DMS 273 treated with DMSO at 0.1 percent for 48 hours (cell line): ENCODE measurements at regions not wholly inside any gene's neighbourhood (a gene's known extent, or its start where the extent isn't known, plus 50 kb on each side); places are given as distances from the start of the nearest gene placed in this dataset.

Source experiments
- DNase-seq: peaks from one replicate; lab custom pipeline; 2025; lab: John Stamatoyannopoulos, UW

DNA sequence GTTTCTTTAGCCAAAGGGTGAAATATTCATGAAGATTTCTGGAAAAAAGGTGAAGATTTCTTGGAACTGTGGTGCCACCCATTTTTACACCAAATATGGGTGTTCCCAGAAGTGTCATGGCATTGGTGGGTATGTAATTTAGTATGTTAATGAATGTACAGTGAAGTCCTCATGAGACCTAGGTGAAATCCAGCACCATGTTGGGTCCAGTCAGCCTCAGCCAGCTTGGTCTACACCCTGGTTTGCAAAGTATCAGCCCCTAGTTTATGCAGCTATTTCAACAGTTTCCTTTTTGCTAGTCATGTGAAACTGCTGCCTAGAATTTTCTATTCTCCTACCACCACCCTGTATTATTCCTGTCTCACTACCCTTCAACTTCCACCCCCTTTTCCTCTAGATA lies 63.1 kb upstream of the CXADR start:
- DNase-seq, result no peak

DNA sequence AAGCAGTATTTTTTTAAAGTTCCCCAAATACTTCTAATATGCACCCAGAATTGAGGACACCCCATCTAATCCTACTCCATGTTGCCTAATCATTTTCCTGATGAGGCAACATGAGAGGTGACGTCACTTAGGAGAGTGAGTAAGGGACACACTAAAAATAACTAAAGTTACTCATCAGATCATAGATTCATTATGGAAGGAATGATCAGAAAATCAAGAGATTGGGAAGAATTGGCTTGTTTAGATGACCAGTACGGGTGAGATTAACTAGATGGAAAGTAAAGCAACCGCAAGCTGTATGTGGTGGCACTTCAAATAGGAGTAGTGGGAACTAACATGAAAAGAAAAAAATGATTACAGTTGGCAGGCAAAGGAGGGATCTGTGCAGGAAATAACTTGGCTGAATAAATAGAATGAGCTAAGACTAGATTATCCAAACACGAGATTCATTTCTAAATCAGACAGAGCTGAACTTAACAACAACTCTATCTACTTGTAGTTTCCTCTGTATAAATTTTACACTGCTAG lies 61.4 kb upstream of the CXADR start:
- DNase-seq, result no peak

DNA sequence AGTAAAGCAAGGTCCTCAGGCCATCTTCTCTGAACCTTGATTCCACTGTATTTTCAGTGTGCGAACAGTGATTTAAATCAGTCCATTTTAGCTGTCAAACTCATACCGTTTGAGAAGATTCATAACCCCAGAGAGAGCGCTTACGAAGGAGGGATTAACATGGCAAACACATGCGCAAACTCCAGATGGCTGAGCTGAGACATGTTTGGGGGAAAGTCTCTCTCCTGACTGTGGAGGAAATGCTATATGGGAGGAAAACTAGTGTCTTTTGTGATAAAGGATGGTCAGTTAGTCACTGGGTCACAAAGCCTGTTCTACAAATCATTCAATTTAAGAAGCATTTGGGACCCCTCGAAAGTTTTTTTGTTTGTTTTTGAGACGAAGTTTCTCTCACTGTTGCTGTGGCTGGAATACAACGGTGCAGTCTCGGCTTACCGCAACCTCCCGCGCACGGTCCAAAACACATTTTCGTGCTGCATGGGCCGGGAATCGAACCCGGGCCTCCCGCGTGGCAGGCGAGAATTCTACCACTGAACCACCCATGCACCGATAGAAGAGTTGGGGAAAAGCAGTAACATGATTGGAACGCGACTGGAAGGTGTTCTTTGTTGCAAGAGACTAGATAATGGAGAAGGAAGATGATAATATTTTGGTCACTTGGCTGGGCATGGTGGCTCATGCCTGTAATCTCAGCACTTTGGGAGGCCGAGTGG lies 58.4 kb upstream of the CXADR start:
- peak; percentile 91 for DNase-seq

DNA sequence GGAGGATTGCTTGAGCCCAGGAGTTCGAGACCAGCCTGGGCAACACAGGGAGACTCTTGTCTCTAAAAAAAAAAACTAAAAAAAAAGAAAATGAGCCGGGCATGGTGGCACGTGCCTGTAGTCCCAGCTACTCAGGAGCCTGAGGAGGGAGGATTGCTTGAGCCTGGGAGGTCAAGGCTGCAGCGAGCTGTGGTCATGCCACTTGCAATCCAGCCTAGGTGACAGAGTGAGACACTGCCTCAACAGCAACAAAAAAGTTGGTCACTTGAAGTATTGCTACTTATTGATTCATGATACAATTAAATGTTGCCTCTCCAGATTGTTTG lies 57.9 kb upstream of the CXADR start:
- no peak for DNase-seq

DNA sequence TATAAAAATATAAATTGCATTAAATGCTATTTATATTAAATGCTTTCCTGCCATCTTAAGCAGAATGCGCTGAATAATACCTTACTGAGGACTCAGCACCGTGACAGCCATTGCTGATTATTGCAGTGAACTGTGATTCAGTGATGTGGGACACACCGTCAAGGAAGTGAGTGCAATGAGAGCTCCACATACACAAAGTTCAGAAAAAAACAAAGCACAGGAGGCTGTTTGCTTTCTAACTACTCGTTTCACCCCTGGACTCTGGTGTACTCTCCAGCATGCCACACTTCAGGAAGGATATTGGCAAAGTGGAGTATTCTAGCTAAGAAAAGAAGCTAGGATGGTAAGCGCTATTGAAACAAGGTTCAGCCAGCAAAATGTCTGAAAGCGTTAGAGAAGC lies 57.4 kb upstream of the CXADR start:
- DNase-seq, result no peak

DNA sequence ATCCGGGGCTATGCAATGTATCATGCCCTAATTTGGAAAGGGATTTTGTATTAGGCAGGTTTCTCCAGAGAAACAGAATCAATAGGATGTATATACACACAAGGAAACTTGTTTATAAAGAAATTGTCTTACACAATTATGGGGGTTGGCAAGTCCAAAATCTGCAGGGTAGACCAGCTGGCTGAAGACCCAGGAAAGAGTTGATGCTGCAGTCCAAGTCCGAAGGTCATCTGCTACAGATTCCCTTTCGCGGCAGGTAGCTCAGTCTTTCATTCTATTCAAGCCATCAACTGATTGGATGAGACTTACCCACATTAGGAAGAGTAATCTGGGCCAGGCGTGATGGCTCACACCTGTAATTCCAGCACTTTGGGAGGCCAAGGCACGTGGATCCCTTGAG lies 54.6 kb upstream of the CXADR start:
- no peak for DNase-seq

DNA sequence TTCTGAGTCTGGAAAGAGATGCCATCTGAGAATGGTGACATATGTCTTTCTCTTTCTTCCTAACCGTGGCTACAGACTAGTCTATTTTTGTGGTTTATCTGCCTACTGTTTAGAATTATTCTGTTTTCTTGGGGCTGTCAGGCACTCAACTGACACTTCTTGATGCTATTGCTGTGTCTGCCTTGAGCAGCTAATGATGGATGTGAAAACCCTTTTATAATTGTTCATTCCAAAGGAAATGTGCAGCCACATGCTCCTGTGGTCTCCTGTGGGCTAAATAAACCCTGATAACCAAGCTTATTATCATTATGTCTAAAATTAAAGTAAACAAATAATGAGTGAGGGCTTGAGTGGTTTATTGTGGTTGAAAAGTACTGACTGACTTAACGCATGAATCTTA lies 52.7 kb upstream of the CXADR start:
- no peak for DNase-seq

DNA sequence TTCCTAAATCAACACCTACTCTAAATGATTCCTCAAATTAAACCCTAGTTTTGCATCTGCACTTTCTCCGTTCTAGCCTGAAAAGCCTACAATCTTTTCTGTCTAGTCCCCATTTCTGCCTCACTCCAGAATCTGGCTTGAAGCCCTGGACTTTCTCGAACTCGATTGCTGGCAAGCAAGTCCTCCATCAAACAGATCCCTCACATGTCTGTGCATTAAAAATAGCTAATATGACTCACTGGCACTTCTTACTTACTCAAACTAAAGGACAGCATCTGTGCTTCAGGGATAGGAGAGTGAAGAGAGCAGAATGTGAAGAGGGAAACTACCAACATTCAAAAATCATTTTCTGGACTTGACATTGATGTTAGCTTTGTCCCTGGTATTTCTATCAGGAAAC lies 51.8 kb upstream of the CXADR start:
- DNase-seq, result no peak

DNA sequence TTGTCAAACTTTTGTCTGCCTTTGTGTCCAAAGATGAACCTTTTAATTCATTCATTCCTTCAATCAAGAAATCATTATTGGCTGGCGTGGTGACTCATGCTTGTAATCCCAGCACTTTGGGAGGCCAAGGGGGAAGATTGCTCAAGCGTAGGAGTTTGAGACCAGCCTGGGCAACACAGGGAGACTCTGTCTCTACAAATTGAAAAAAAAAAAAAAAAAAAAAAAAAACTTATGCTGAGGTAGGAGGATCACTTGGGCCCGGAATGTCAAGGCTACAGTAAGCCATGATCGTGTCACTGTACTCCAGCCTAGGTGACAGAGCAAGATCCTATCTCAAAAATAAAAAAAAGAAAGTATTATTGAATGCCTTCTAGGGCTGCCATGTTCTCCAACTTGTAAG lies 51.3 kb upstream of the CXADR start:
- DNase-seq, result no peak

DNA sequence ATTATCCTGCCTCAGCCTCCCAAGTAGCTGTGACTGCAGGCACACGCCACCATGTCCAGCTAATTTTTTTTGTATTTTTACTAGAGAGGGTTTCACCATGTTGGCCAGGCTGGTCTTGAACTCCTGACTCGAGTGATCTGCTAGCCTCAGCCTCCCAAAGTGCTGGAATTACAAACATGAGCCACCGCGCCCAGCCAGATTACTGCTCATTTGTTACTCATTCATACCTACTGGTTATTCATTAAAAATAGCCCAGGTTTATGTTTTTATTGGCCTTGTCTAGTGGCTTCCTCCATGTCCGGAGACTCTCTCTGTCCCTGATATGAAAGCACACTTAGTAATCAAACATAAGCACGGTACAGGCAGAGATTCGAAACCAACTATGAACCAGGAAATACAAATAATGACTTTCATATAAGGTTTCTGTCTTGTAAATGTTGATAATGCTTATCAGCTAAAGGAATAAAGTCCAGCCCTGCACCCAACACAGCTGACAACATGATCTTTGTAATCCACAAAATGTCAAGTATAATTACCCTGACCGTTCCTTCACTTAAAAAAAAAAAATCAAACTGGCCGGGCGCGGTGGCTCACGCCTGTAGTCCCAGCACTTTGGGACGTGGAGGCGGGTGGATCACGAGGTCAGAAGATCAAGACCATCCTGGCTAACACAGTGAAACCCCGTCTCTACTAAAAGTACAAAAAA lies 50.4 kb upstream of the CXADR start:
- no peak for DNase-seq
